Loucy (cell line): ENCODE measurements at regions not wholly inside any gene's neighbourhood (a gene's known extent, or its start where the extent isn't known, plus 50 kb on each side); places are given as distances from the start of the nearest gene placed in this dataset.

Source experiments
- CTCF ChIP-seq: fragments of 200-600 bp; sonication (generic); conservative IDR thresholded peaks from 2 replicates; pipeline ENCODE4 v1.5.1; 2014; ENCODE audit warnings: mild to moderate bottlenecking, antibody characterized with exemption, low read length
- EZH2phosphoT487 ChIP-seq: fragments of 200-600 bp; IDR thresholded peaks from 2 replicates; pipeline ENCODE4 v1.6.1; 2018; ENCODE audit warnings: antibody characterized with exemption, mild to moderate bottlenecking, moderate library complexity, borderline replicate concordance

- TF ChIP-seq CTCF = no peak
- no peak for TF ChIP-seq EZH2phosphoT487
Observed at GRCh38 chr16:63453261-63453660, 1417.0 kb upstream of the CDH8 start.
